PC-9 (cell line): ENCODE measurements at regions not wholly inside any gene's neighbourhood (a gene's known extent, or its start where the extent isn't known, plus 50 kb on each side); places are given as distances from the start of the nearest gene placed in this dataset.

Source experiments
- BruUV-seq: library from RNA; stranded (reverse); fragments of 400-500 nt; replicated peaks from 2 replicates; lab custom pipeline; 2021; lab: Mats Ljungman, UMichigan
- CTCF ChIA-PET: fragments of 300-600 bp; sonication (Branson Sonifier 250); formaldehyde crosslinking; loops from one replicate; lab custom pipeline; 2022; ENCODE audit warnings: antibody characterized with exemption; lab: Charles Lee
- POLR2A ChIA-PET: fragments of 300-600 bp; sonication (Branson Sonifier 250); formaldehyde crosslinking; loops from one replicate; lab custom pipeline; 2022; ENCODE audit warnings: antibody characterized with exemption; ENCODE audit not compliant: unreplicated experiment; lab: Charles Lee
- DNase-seq, 2 experiments: peaks; one replicate each; pipeline versions ENCODE4 v3.0.0 to v3.0.0-alpha.2; 2015 to 2022; ENCODE audit warnings: mixed read lengths in 1 of 2
- H2AFZ ChIP-seq: fragments of 200-600 bp; sonication (generic); 2 replicates; pipeline ENCODE4 v1.8.1; 2017; ENCODE audit warnings: antibody characterized with exemption
- H3F3A ChIP-seq: fragments of 200-600 bp; sonication (generic); 2 replicates; pipeline ENCODE4 v1.8.1; 2017; ENCODE audit warnings: antibody characterized with exemption, mild to moderate bottlenecking, low read depth; ENCODE audit not compliant: insufficient read depth
- H3K27ac ChIP-seq: fragments of 200-600 bp; sonication (generic); 2 replicates; pipeline ENCODE4 v1.6.1; 2016; ENCODE audit warnings: mixed run types
- H3K27me3 ChIP-seq: fragments of 200-600 bp; sonication (generic); 2 replicates; pipeline ENCODE4 v1.6.1; 2016; ENCODE audit warnings: low read depth, mixed run types; ENCODE audit not compliant: insufficient read depth
- H3K36me3 ChIP-seq: fragments of 200-600 bp; sonication (generic); 2 replicates; pipeline ENCODE4 v1.6.1; 2016; ENCODE audit warnings: low read depth, mixed run types
- H3K4me1 ChIP-seq: fragments of 200-600 bp; sonication (generic); replicated peaks from 2 replicates; pipeline ENCODE4 v1.6.1; 2016; ENCODE audit warnings: mixed run types; ENCODE audit not compliant: insufficient read depth
- H3K4me2 ChIP-seq: fragments of 200-600 bp; sonication (generic); 2 replicates; pipeline ENCODE4 v1.6.1; 2017; ENCODE audit warnings: mixed run types
- H3K4me3 ChIP-seq: fragments of 200-600 bp; sonication (generic); 2 replicates; pipeline ENCODE4 v1.6.1; 2016; ENCODE audit warnings: mixed run types
- H3K79me2 ChIP-seq: fragments of 200-600 bp; sonication (generic); 2 replicates; pipeline ENCODE4 v1.6.1; 2017; ENCODE audit warnings: low read depth, mixed run types
- H3K9me2 ChIP-seq: fragments of 200-600 bp; sonication (generic); 2 replicates; pipeline ENCODE4 v1.8.1; 2017; ENCODE audit warnings: mild to moderate bottlenecking; ENCODE audit not compliant: insufficient read depth
- H3K9me3 ChIP-seq: fragments of 200-600 bp; sonication (generic); 2 replicates; pipeline ENCODE4 v1.8.1; 2016; ENCODE audit warnings: low read depth; ENCODE audit not compliant: insufficient read depth
- H4K20me1 ChIP-seq: fragments of 200-600 bp; sonication (generic); 2 replicates; pipeline ENCODE4 v1.8.1; 2017; ENCODE audit not compliant: insufficient read depth
- CTCF ChIP-seq: fragments of 200-600 bp; sonication (generic); conservative IDR thresholded peaks from 2 replicates; pipeline ENCODE4 v1.6.1; 2017; ENCODE audit warnings: mixed run types, antibody characterized with exemption, mild to moderate bottlenecking, moderate library complexity
- EZH2 ChIP-seq: fragments of 200-600 bp; sonication (generic); IDR thresholded peaks from 2 replicates; pipeline ENCODE4 v1.8.0; 2017; ENCODE audit warnings: antibody characterized with exemption, low read depth
- intact Hi-C: fragments of 100-400 bp; cut with micrococcal nuclease; formaldehyde crosslinking; loops from one replicate; pipeline ENCODE4 v1.10.0; 2022; ENCODE audit not compliant: unreplicated experiment

GRCh38 chr2:67660015-67660602, 263.0 kb downstream of the ETAA1 start:
- Histone ChIP-seq H3K79me2 (no peaks in the 10 kb centered on the region), H3F3A (no peaks in the 10 kb centered on the region), H3K27ac (no peak overlapping the region), H3K36me3 (no peaks in the 10 kb centered on the region), H3K4me1 (no peaks in the 10 kb centered on the region), H3K4me3 (no peak overlapping the region), H3K9me2 (no peaks in the 10 kb centered on the region), H3K9me3 (no peaks in the 10 kb centered on the region), H3K4me2 (no peak overlapping the region), H2AFZ (no peak overlapping the region), H4K20me1 (no peaks in the 10 kb centered on the region), H3K27me3 (no peaks in the 10 kb centered on the region)
- TF ChIP-seq CTCF (no peak), EZH2 (no peak)
- no TSS peak for BruUV-seq
- intact Hi-C loops: no loop called here
- no peak for DNase-seq
- ChIA-PET POLR2A (no interaction called here), CTCF (no interaction called here)

GRCh38 chr2:67660871-67661270, 263.7 kb downstream of the ETAA1 start:
- no TSS peak for BruUV-seq
- H3K4me2 ChIP-seq: no peak overlapping the region
- no peaks in the 10 kb centered on the region for H3K9me3 ChIP-seq
- H3K4me3 ChIP-seq: no peak overlapping the region
- H3K27me3 ChIP-seq: no peaks in the 10 kb centered on the region
- DNase-seq: no peak
- no peaks in the 10 kb centered on the region for H3K36me3 ChIP-seq
- POLR2A ChIA-PET: no interaction called here
- H3K4me1 ChIP-seq: no peaks in the 10 kb centered on the region
- TF ChIP-seq CTCF (no peak), EZH2 (no peak)
- CTCF ChIA-PET: no interaction called here
- no peak overlapping the region for H3K27ac ChIP-seq
- H2AFZ ChIP-seq: no peak overlapping the region
- H3K9me2 ChIP-seq: no peaks in the 10 kb centered on the region
- H3F3A ChIP-seq: no peaks in the 10 kb centered on the region
- no peaks in the 10 kb centered on the region for H3K79me2 ChIP-seq
- H4K20me1 ChIP-seq: no peaks in the 10 kb centered on the region
- intact Hi-C loops: no loop called here

- Histone ChIP-seq H3K4me1 (no peaks in the 10 kb centered on the region), H3K36me3 (no peaks in the 10 kb centered on the region), H3K27me3 (no peaks in the 10 kb centered on the region), H3K4me3 (no peak overlapping the region), H4K20me1 (no peaks in the 10 kb centered on the region), H3F3A (no peaks in the 10 kb centered on the region), H3K4me2 (no peak overlapping the region), H3K79me2 (no peaks in the 10 kb centered on the region), H3K27ac (no peak overlapping the region), H3K9me3 (no peaks in the 10 kb centered on the region), H3K9me2 (no peaks in the 10 kb centered on the region), H2AFZ (no peak overlapping the region)
- intact Hi-C loops: no loop called here
- CTCF ChIA-PET: no interaction called here
- POLR2A ChIA-PET: no interaction called here
- no peak for DNase-seq
- no TSS peak for BruUV-seq
- TF ChIP-seq EZH2: no peak
- TF ChIP-seq CTCF: no peak
Measured at GRCh38 chr2:67662222-67662621, 265.1 kb downstream of the ETAA1 start.
